Islet of Langerhans (tissue), 1 donor: ENCODE measurements at regions not wholly inside any gene's neighbourhood (a gene's known extent, or its start where the extent isn't known, plus 50 kb on each side); places are given as distances from the start of the nearest gene placed in this dataset.

Experiments used
- FAIRE-seq: peaks from one replicate; lab custom pipeline; 2011; peaks lifted over from hg19 to GRCh38; lab: Jason Lieb, UNC

- FAIRE-seq: no peak
These were observed 177.7 kb upstream of the MCTP2 start for GRCh38 chr15:94053626-94054025.

- no peak for FAIRE-seq
These were observed 178.7 kb upstream of the MCTP2 start for GRCh38 chr15:94052711-94053110.

- no peak for FAIRE-seq
These were observed 183.8 kb upstream of the MCTP2 start for GRCh38 chr15:94047566-94047965.

GRCh38 chr15:94042180-94042928, 189.0 kb upstream of the MCTP2 start:
- no peak for FAIRE-seq

- no peak for FAIRE-seq
These were observed 189.6 kb upstream of the MCTP2 start for GRCh38 chr15:94041746-94042145.

GRCh38 chr15:94040541-94041248, 190.7 kb upstream of the MCTP2 start:
- no peak for FAIRE-seq

- no peak for FAIRE-seq
These were observed 195.2 kb upstream of the MCTP2 start for GRCh38 chr15:94036156-94036555.

GRCh38 chr15:94033683-94034020, 197.7 kb upstream of the MCTP2 start:
- no peak for FAIRE-seq

GRCh38 chr15:94033014-94033682, 198.2 kb upstream of the MCTP2 start:
- FAIRE-seq: no peak

- FAIRE-seq: no peak
These were observed 198.8 kb upstream of the MCTP2 start for GRCh38 chr15:94032571-94032970.

- no peak for FAIRE-seq
These were observed 200.3 kb upstream of the MCTP2 start for GRCh38 chr15:94031072-94031471.

GRCh38 chr15:94029495-94029894, 201.9 kb upstream of the MCTP2 start:
- FAIRE-seq: no peak

- no peak for FAIRE-seq
These were observed 202.6 kb upstream of the MCTP2 start for GRCh38 chr15:94028809-94029208.

- FAIRE-seq: no peak
These were observed 203.2 kb upstream of the MCTP2 start for GRCh38 chr15:94028121-94028520.

- no peak for FAIRE-seq
These were observed 203.8 kb upstream of the MCTP2 start for GRCh38 chr15:94027581-94027980.

GRCh38 chr15:94026458-94027304, 204.7 kb upstream of the MCTP2 start:
- FAIRE-seq: no peak

GRCh38 chr15:94023531-94023930, 207.8 kb upstream of the MCTP2 start:
- no peak for FAIRE-seq

- FAIRE-seq: no peak
These were observed 209.6 kb upstream of the MCTP2 start for GRCh38 chr15:94021621-94022320.

GRCh38 chr15:94019062-94019461, 212.3 kb upstream of the MCTP2 start:
- no peak for FAIRE-seq

GRCh38 chr15:94015324-94015723, 216.0 kb upstream of the MCTP2 start:
- FAIRE-seq: no peak

GRCh38 chr15:94008104-94009074, 223.0 kb upstream of the MCTP2 start:
- no peak for FAIRE-seq
